HG03095 (cell line): ENCODE measurements at regions not wholly inside any gene's neighbourhood (a gene's known extent, or its start where the extent isn't known, plus 50 kb on each side); places are given as distances from the start of the nearest gene placed in this dataset.

ENCODE experiments used
- ATAC-seq: cut with Tn5 transposase; IDR thresholded peaks from one replicate; pipeline ENCODE4 v1.9.1; 2021; ENCODE audit warnings: moderate library complexity; ENCODE audit not compliant: unreplicated experiment

- ATAC-seq = no peak
Observed at GRCh38 chr2:16322308-16323125, 343.1 kb downstream of the CYRIA start.

- no peak for ATAC-seq
Observed at GRCh38 chr2:16321872-16322271, 343.8 kb downstream of the CYRIA start.

GRCh38 chr2:16321256-16321655 is 344.4 kb downstream of the CYRIA start:
- no peak for ATAC-seq

GRCh38 chr2:16320716-16321115 is 344.9 kb downstream of the CYRIA start:
- no peak for ATAC-seq

GRCh38 chr2:16319551-16320121 is 346.0 kb downstream of the CYRIA start:
- ATAC-seq = no peak

GRCh38 chr2:16318474-16319195 is 347.0 kb downstream of the CYRIA start:
- no peak for ATAC-seq

GRCh38 chr2:16318051-16318450 is 347.6 kb downstream of the CYRIA start:
- no peak for ATAC-seq

GRCh38 chr2:16317211-16317830 is 348.3 kb downstream of the CYRIA start:
- ATAC-seq = no peak

GRCh38 chr2:16316456-16317210 is 349.0 kb downstream of the CYRIA start:
- no peak for ATAC-seq

- ATAC-seq = no peak
Observed at GRCh38 chr2:16315908-16316307, 349.7 kb downstream of the CYRIA start.

- ATAC-seq = no peak
Observed at GRCh38 chr2:16315458-16315835, 350.2 kb downstream of the CYRIA start.

- no peak for ATAC-seq
Observed at GRCh38 chr2:16314691-16315457, 350.8 kb downstream of the CYRIA start.

- no peak for ATAC-seq
Observed at GRCh38 chr2:16314001-16314400, 351.6 kb downstream of the CYRIA start.

GRCh38 chr2:16313235-16313975 is 352.2 kb downstream of the CYRIA start:
- ATAC-seq = no peak

- ATAC-seq = no peak
Observed at GRCh38 chr2:16312771-16313170, 352.9 kb downstream of the CYRIA start.

GRCh38 chr2:16311521-16312440 is 353.9 kb downstream of the CYRIA start:
- ATAC-seq = no peak

GRCh38 chr2:16308816-16309215 is 356.8 kb downstream of the CYRIA start:
- no peak for ATAC-seq

GRCh38 chr2:16304876-16305590 is 360.6 kb downstream of the CYRIA start:
- no peak for ATAC-seq
